ENCODE measurements at regions not wholly inside any gene's neighbourhood (a gene's known extent, or its start where the extent isn't known, plus 50 kb on each side); places are given as distances from the start of the nearest gene placed in this dataset.

- in situ Hi-C loops (cut with MboI; ENCODE audit: low pct_unique_long_range_greater_than_20kb in 2 of 9, low sequenced_read_pairs in 9 of 9, unreplicated experiment in 9 of 9) = loop anchor here in 1 of 9 experiments (25.0 kb wide), 2 partner anchors 389 to 436 kb away; partner anchors contain the start of gene SULF2
- Histone ChIP-seq H3K4me1 (replicated peaks in 1 of 2) (peaks cover 31 to 49% of the 10 kb centered on the region in 2 donors), H3K4me3 (no peak overlapping the region), H3K27ac (no peak overlapping the region)
- WGBS, 10 experiments = 49 to 100% (median 91%) methylated on average over 3 to 8 of the region's 8 CpGs; no CpG with 5 or more reads in 2 of the 10 experiments
- no peak for ATAC-seq (replicated peaks in 6 of 8)
Observed at GRCh38 chr20:48176139-48176538, 390.9 kb upstream of the SULF2 start.

GRCh38 chr20:48175261-48175660, 390.0 kb upstream of the SULF2 start:
- Histone ChIP-seq H3K4me1 (replicated peaks in 1 of 2) (peaks cover 25 to 42% of the 10 kb centered on the region in 2 donors), H3K4me3 (no peak overlapping the region), H3K27ac (no peak overlapping the region)
- WGBS, 10 experiments = 43 to 100% (median 95%) methylated on average over 1 to 5 of the region's 6 CpGs; no CpG with 5 or more reads in 4 of the 10 experiments
- peak in 1 of 8 experiments; percentile 9 for ATAC-seq (replicated peaks in 6 of 8)
- in situ Hi-C loops (cut with MboI; ENCODE audit: low pct_unique_long_range_greater_than_20kb in 2 of 9, low sequenced_read_pairs in 9 of 9, unreplicated experiment in 9 of 9) = loop anchor here in 1 of 9 experiments (25.0 kb wide), 2 partner anchors 388 to 437 kb away; partner anchors contain the start of gene SULF2

GRCh38 chr20:48172357-48172702, 387.0 kb upstream of the SULF2 start:
- H3K27ac ChIP-seq = no peak overlapping the region

GRCh38 chr20:48171626-48172356, 386.5 kb upstream of the SULF2 start:
- H3K4me1 ChIP-seq (replicated peaks in 1 of 2) = peaks cover 11 to 26% of the 10 kb centered on the region in 2 donors
- no peak overlapping the region for H3K4me3 ChIP-seq
- WGBS, 10 experiments = 40 to 93% (median 56%) methylated on average over 1 to 7 of the region's 10 CpGs; no CpG with 5 or more reads in 4 of the 10 experiments
- ATAC-seq (replicated peaks in 6 of 8) = peak in 7 of 8 experiments; percentile 10 to 92 (median 31)
- in situ Hi-C loops (cut with MboI; ENCODE audit: low pct_unique_long_range_greater_than_20kb in 2 of 9, low sequenced_read_pairs in 9 of 9, unreplicated experiment in 9 of 9) = no loop called here
- no peak overlapping the region for H3K27ac ChIP-seq

More at GRCh38 chr20:48172357-48172702, 387.0 kb upstream of the SULF2 start:
- peak in 1 of 8 experiments; percentile 55 for ATAC-seq (replicated peaks in 6 of 8)
- Histone ChIP-seq H3K4me3 (no peak overlapping the region), H3K4me1 (replicated peaks in 1 of 2) (peaks cover 11 to 26% of the 10 kb centered on the region in 2 donors)
- WGBS, 10 experiments = 40% methylated on average over 1 of the region's 1 CpG; no CpG with 5 or more reads in 9 of the 10 experiments
- in situ Hi-C loops (cut with MboI; ENCODE audit: low pct_unique_long_range_greater_than_20kb in 2 of 9, low sequenced_read_pairs in 9 of 9, unreplicated experiment in 9 of 9) = no loop called here

GRCh38 chr20:48171071-48171470, 385.8 kb upstream of the SULF2 start:
- no peak overlapping the region for H3K4me3 ChIP-seq
- 40 to 100% (median 73%) methylated on average over 1 of the region's 6 CpGs; no CpG with 5 or more reads in 6 of the 10 experiments for WGBS, 10 experiments
- no peak for ATAC-seq (replicated peaks in 6 of 8)
- H3K4me1 ChIP-seq (replicated peaks in 1 of 2) = peaks cover 11 to 22% of the 10 kb centered on the region in 2 donors
- in situ Hi-C loops (cut with MboI; ENCODE audit: low pct_unique_long_range_greater_than_20kb in 2 of 9, low sequenced_read_pairs in 9 of 9, unreplicated experiment in 9 of 9) = no loop called here
- H3K27ac ChIP-seq = no peak overlapping the region

GRCh38 chr20:48170625-48171024, 385.3 kb upstream of the SULF2 start:
- WGBS, 10 experiments = 60 to 100% (median 100%) methylated on average over 1 to 2 of the region's 2 CpGs; no CpG with 5 or more reads in 3 of the 10 experiments

GRCh38 chr20:48169650-48170225, 384.5 kb upstream of the SULF2 start:
- no peak for ATAC-seq (replicated peaks in 6 of 8)
- 17 to 96% (median 87%) methylated on average over 4 to 13 of the region's 15 CpGs; no CpG with 5 or more reads in 2 of the 10 experiments for WGBS, 10 experiments

More at GRCh38 chr20:48170625-48171024, 385.3 kb upstream of the SULF2 start:
- in situ Hi-C loops (cut with MboI; ENCODE audit: low pct_unique_long_range_greater_than_20kb in 2 of 9, low sequenced_read_pairs in 9 of 9, unreplicated experiment in 9 of 9) = no loop called here
- Histone ChIP-seq H3K27ac (no peak overlapping the region), H3K4me1 (replicated peaks in 1 of 2) (peaks cover 11 to 17% of the 10 kb centered on the region in 2 donors), H3K4me3 (no peak overlapping the region)
- ATAC-seq (replicated peaks in 6 of 8) = no peak

GRCh38 chr20:48166082-48166835, 381.0 kb upstream of the SULF2 start:
- Histone ChIP-seq H3K4me1 (replicated peaks in 1 of 2) (peaks cover 12 to 16% of the 10 kb centered on the region in 2 donors), H3K27ac (no peak overlapping the region), H3K4me3 (no peak overlapping the region)
- WGBS, 10 experiments = 20 to 100% (median 66%) methylated on average over 1 to 5 of the region's 10 CpGs; no CpG with 5 or more reads in 3 of the 10 experiments
- ATAC-seq (replicated peaks in 6 of 8) = no peak
- in situ Hi-C loops (cut with MboI; ENCODE audit: low pct_unique_long_range_greater_than_20kb in 2 of 9, low sequenced_read_pairs in 9 of 9, unreplicated experiment in 9 of 9) = no loop called here

More at GRCh38 chr20:48169650-48170225, 384.5 kb upstream of the SULF2 start:
- peaks cover 7 to 11% of the 10 kb centered on the region in 2 donors for H3K4me1 ChIP-seq (replicated peaks in 1 of 2)
- in situ Hi-C loops (cut with MboI; ENCODE audit: low pct_unique_long_range_greater_than_20kb in 2 of 9, low sequenced_read_pairs in 9 of 9, unreplicated experiment in 9 of 9) = no loop called here
- H3K27ac ChIP-seq = no peak overlapping the region
- H3K4me3 ChIP-seq = no peak overlapping the region

GRCh38 chr20:48165401-48165685, 380.1 kb upstream of the SULF2 start:
- Histone ChIP-seq H3K27ac (no peak overlapping the region), H3K4me1 (replicated peaks in 1 of 2) (peaks cover 12 to 20% of the 10 kb centered on the region in 2 donors), H3K4me3 (no peak overlapping the region)
- WGBS, 10 experiments = 24 to 96% (median 80%) methylated on average over 2 to 6 of the region's 9 CpGs; no CpG with 5 or more reads in 4 of the 10 experiments
- in situ Hi-C loops (cut with MboI; ENCODE audit: low pct_unique_long_range_greater_than_20kb in 2 of 9, low sequenced_read_pairs in 9 of 9, unreplicated experiment in 9 of 9) = no loop called here
- ATAC-seq (replicated peaks in 6 of 8) = no peak

GRCh38 chr20:48164566-48165400, 379.5 kb upstream of the SULF2 start:
- Histone ChIP-seq H3K4me3 (no peak overlapping the region), H3K27ac (no peak overlapping the region), H3K4me1 (replicated peaks in 1 of 2) (peaks cover 12 to 20% of the 10 kb centered on the region in 2 donors)
- WGBS, 10 experiments = 10 to 95% (median 79%) methylated on average over 2 to 9 of the region's 17 CpGs; no CpG with 5 or more reads in 1 of the 10 experiments
- no peak for ATAC-seq (replicated peaks in 6 of 8)
- in situ Hi-C loops (cut with MboI; ENCODE audit: low pct_unique_long_range_greater_than_20kb in 2 of 9, low sequenced_read_pairs in 9 of 9, unreplicated experiment in 9 of 9) = no loop called here

- H3K27ac ChIP-seq = no peak overlapping the region
- WGBS, 10 experiments = 17 to 90% (median 66%) methylated on average over 1 to 6 of the region's 7 CpGs; no CpG with 5 or more reads in 5 of the 10 experiments
- ATAC-seq (replicated peaks in 6 of 8) = no peak
- in situ Hi-C loops (cut with MboI; ENCODE audit: low pct_unique_long_range_greater_than_20kb in 2 of 9, low sequenced_read_pairs in 9 of 9, unreplicated experiment in 9 of 9) = no loop called here
- no peak overlapping the region for H3K4me3 ChIP-seq
- H3K4me1 ChIP-seq (replicated peaks in 1 of 2) = peaks cover 12 to 20% of the 10 kb centered on the region in 2 donors
Observed at GRCh38 chr20:48164034-48164433, 378.8 kb upstream of the SULF2 start.

- in situ Hi-C loops (cut with MboI; ENCODE audit: low pct_unique_long_range_greater_than_20kb in 2 of 9, low sequenced_read_pairs in 9 of 9, unreplicated experiment in 9 of 9) = no loop called here
- peaks cover 11 to 20% of the 10 kb centered on the region in 2 donors for H3K4me1 ChIP-seq (replicated peaks in 1 of 2)
- WGBS, 10 experiments = 0 to 90% (median 79%) methylated on average over 1 to 7 of the region's 7 CpGs; no CpG with 5 or more reads in 3 of the 10 experiments
- H3K4me3 ChIP-seq = no peak overlapping the region
- ATAC-seq (replicated peaks in 6 of 8) = peak in 4 of 8 experiments; percentile 27 to 79 (median 42)
- peak overlapping the region in 1 of 2 donors; percentile 0 for H3K27ac ChIP-seq
Observed at GRCh38 chr20:48163505-48163904, 378.2 kb upstream of the SULF2 start.

Measured in motor neuron (in vitro differentiated cells).